ENCODE measurements at regions not wholly inside any gene's neighbourhood (a gene's known extent, or its start where the extent isn't known, plus 50 kb on each side); places are given as distances from the start of the nearest gene placed in this dataset.

GRCh38 chr13:63285426-63285825 is 1869.8 kb upstream of the PCDH20 start:
- TF ChIP-seq, protein P1, sequence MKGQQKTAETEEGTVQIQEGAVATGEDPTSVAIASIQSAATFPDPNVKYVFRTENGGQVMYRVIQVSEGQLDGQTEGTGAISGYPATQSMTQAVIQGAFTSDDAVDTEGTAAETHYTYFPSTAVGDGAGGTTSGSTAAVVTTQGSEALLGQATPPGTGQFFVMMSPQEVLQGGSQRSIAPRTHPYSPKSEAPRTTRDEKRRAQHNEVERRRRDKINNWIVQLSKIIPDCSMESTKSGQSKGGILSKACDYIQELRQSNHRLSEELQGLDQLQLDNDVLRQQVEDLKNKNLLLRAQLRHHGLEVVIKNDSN (IDR thresholded peaks at IDR 0.05) = no peak
- TF ChIP-seq FOXM1 (IDR thresholded peaks at IDR 0.05; ENCODE audit: borderline replicate concordance, low read depth) (no peak), CREB1 (IDR thresholded peaks at IDR 0.05; ENCODE audit: low read depth) (no peak), TEAD4 (IDR thresholded peaks at IDR 0.05) (no peak), ZBTB7A (IDR thresholded peaks at IDR 0.05; ENCODE audit: low read depth) (no peak)

GRCh38 chr13:63279136-63279535 is 1863.5 kb upstream of the PCDH20 start:
- no peak for TF ChIP-seq RAD21 (IDR thresholded peaks at IDR 0.05; ENCODE audit: low read depth)
- TF ChIP-seq FOXM1 (IDR thresholded peaks at IDR 0.05; ENCODE audit: borderline replicate concordance, low read depth) = no peak
- TF ChIP-seq ZBTB7A (IDR thresholded peaks at IDR 0.05; ENCODE audit: low read depth) = no peak
- TF ChIP-seq EP300 (IDR thresholded peaks at IDR 0.05; ENCODE audit: borderline replicate concordance) = no peak
- TF ChIP-seq CEBPB (IDR thresholded peaks at IDR 0.05) = no peak
- no peak for TF ChIP-seq TEAD4 (IDR thresholded peaks at IDR 0.05)
- TF ChIP-seq TAF1 (IDR thresholded peaks at IDR 0.05; ENCODE audit: low read depth) = no peak
- TF ChIP-seq YY1 (IDR thresholded peaks at IDR 0.05; ENCODE audit: low read depth) = no peak

GRCh38 chr13:63274772-63275171 is 1859.1 kb upstream of the PCDH20 start:
- TF ChIP-seq CREB1 (IDR thresholded peaks at IDR 0.05; ENCODE audit: low read depth) (no peak), CEBPB (IDR thresholded peaks at IDR 0.05) (no peak), NFIC (IDR thresholded peaks at IDR 0.05) (no peak), TAF1 (IDR thresholded peaks at IDR 0.05; ENCODE audit: low read depth) (no peak)
- TF ChIP-seq, protein P2, sequence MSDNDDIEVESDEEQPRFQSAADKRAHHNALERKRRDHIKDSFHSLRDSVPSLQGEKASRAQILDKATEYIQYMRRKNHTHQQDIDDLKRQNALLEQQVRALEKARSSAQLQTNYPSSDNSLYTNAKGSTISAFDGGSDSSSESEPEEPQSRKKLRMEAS (IDR thresholded peaks at IDR 0.05) = no peak

GRCh38 chr13:63249411-63250187 is 1834.0 kb upstream of the PCDH20 start:
- no peak for TF ChIP-seq EP300 (IDR thresholded peaks at IDR 0.05; ENCODE audit: borderline replicate concordance)
- no peak for TF ChIP-seq YY1 (IDR thresholded peaks at IDR 0.05; ENCODE audit: low read depth)

- no peak for TF ChIP-seq TEAD4 (IDR thresholded peaks at IDR 0.05)
- TF ChIP-seq REST (IDR thresholded peaks at IDR 0.05; ENCODE audit: low read depth) = no peak
- TF ChIP-seq YY1 (IDR thresholded peaks at IDR 0.05; ENCODE audit: low read depth) = no peak
- TF ChIP-seq, protein P2 (IDR thresholded peaks at IDR 0.05) = no peak
- no peak for TF ChIP-seq FOXM1 (IDR thresholded peaks at IDR 0.05; ENCODE audit: borderline replicate concordance, low read depth)
- TF ChIP-seq RAD21 (IDR thresholded peaks at IDR 0.05; ENCODE audit: low read depth) = no peak
- no peak for TF ChIP-seq TCF12 (IDR thresholded peaks at IDR 0.05; ENCODE audit: low read depth)
- TF ChIP-seq ZBTB7A (IDR thresholded peaks at IDR 0.05; ENCODE audit: low read depth) = no peak
- no peak for TF ChIP-seq EP300 (IDR thresholded peaks at IDR 0.05; ENCODE audit: borderline replicate concordance)
- TF ChIP-seq EGR1 (IDR thresholded peaks at IDR 0.05) = no peak
- TF ChIP-seq NFIC (IDR thresholded peaks at IDR 0.05) = no peak
- TF ChIP-seq CREB1 (IDR thresholded peaks at IDR 0.05; ENCODE audit: low read depth) = no peak
- TF ChIP-seq, protein P1 (IDR thresholded peaks at IDR 0.05) = no peak
- TF ChIP-seq TAF1 (IDR thresholded peaks at IDR 0.05; ENCODE audit: low read depth) = no peak
- no peak for TF ChIP-seq CEBPB (IDR thresholded peaks at IDR 0.05)
These were observed 1793.8 kb upstream of the PCDH20 start for GRCh38 chr13:63209330-63210017.

DNA sequence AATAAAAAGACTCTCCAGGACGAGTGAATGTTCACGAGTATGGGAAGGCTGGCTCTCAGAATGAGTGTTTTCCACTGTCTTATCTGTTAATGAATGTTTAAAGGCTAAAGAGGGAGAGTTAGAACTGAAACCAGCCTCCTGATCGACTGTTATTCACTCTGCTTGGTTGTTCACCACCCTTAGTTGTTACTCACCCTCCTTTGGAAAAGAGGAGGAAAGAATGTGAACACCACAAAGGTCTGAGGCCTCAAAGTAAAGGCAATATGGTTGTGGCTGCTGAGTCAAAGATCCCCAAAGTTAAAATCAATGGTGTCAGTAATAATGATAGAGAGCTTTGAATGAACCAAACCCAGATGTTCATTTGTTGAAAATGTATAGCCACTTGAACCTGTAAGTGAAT is 1793.2 kb upstream of the PCDH20 start:
- TF ChIP-seq, protein P2 (IDR thresholded peaks at IDR 0.05) = no peak

DNA sequence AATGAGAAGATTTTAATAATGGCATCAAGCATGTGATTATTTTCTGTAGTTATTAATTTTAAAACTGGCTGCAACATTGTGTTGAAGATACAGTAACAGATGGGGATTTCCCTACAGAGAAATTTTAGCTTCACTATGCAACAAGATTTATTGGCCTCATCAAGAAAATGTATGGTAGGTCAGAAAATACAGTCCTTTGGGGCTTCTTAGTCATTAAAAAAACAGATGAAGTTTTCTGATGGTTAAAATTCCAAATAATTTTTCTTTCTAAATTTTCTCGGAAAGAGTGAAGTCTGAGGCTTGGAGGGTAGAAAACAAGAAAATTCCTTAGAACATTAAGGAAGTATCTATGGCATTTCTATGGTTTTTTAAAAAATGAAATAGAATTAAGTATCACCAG is 1790.8 kb upstream of the PCDH20 start:
- TF ChIP-seq TCF12 (IDR thresholded peaks at IDR 0.05; ENCODE audit: low read depth) (no peak), TEAD4 (IDR thresholded peaks at IDR 0.05) (no peak), CEBPB (IDR thresholded peaks at IDR 0.05) (no peak), RAD21 (IDR thresholded peaks at IDR 0.05; ENCODE audit: low read depth) (no peak), EP300 (IDR thresholded peaks at IDR 0.05; ENCODE audit: borderline replicate concordance) (no peak), ZBTB7A (IDR thresholded peaks at IDR 0.05; ENCODE audit: low read depth) (no peak), REST (IDR thresholded peaks at IDR 0.05; ENCODE audit: low read depth) (no peak), EGR1 (IDR thresholded peaks at IDR 0.05) (no peak), YY1 (IDR thresholded peaks at IDR 0.05; ENCODE audit: low read depth) (no peak), TAF1 (IDR thresholded peaks at IDR 0.05; ENCODE audit: low read depth) (no peak), NFIC (IDR thresholded peaks at IDR 0.05) (no peak), CREB1 (IDR thresholded peaks at IDR 0.05; ENCODE audit: low read depth) (no peak), FOXM1 (IDR thresholded peaks at IDR 0.05; ENCODE audit: borderline replicate concordance, low read depth) (no peak)
- TF ChIP-seq, protein P1 (IDR thresholded peaks at IDR 0.05) = no peak
- TF ChIP-seq, protein P2 (IDR thresholded peaks at IDR 0.05) = no peak
